ENCODE measurements at regions not wholly inside any gene's neighbourhood (a gene's known extent, or its start where the extent isn't known, plus 50 kb on each side); places are given as distances from the start of the nearest gene placed in this dataset.

DNA sequence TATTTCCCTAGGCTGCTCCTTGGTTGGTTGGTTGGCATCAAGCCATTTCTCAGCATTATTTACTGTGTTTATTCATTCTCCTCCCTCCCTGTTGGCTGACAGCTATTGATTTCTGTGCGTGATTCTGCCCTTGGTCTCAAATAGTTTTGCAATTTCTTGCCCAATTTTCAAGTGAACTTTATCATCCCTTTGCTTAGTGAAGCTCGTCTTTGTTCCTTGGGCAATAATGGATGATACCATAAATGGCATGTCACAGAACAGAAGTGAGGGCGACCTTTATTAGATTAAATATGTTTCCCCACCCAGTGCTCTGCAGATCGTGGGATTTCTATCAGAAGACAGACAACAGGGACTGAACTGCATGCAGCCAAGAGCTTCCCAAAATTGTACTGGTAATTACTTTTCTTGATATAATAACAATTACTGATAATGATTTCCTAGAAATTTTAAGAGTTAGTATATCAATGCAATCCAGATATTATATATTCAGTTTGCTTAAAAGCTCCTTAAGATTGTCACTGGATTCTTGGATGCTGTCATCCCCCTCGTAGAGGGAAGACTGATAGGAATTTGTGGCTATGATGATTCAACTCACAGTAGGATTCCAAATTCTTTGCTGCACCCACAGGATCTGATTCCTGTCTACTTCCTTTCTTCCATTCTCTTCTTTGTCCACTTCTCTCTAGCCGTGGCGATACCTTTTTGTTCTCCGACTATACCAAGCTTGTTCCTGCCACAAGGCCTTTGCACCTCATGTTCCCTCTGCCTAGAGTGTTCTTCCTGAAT, 122.1 kb upstream of the KAZN start:
- peaks cover 0 to 15% (median 5%) of the 10 kb centered on the region in 5 donors for H3K27me3 Mint-ChIP-seq
- H3K4me1 Mint-ChIP-seq = no peaks in the 10 kb centered on the region
- ChIA-PET CTCF (no interaction called here), POLR2A (no interaction called here)
- DNase-seq (no peak), ATAC-seq (no peak)
- Histone ChIP-seq H3K9me3 (ENCODE audit: control insufficient read depth in 2 of 3, low read length in 3 of 3) (no peaks in the 10 kb centered on the region), H3K4me3 (ENCODE audit: low read length) (no peak overlapping the region), H3K36me3 (ENCODE audit: control insufficient read depth in 2 of 3, insufficient read depth in 3 of 3, low read length in 3 of 3) (no peaks in the 10 kb centered on the region), H3K27ac (ENCODE audit: low read depth, low read length) (no peak overlapping the region), H3K27me3 (ENCODE audit: control insufficient read depth in 2 of 2, insufficient read depth in 2 of 2, low read length in 2 of 2) (no peaks in the 10 kb centered on the region), H3K4me1 (ENCODE audit: control insufficient read depth in 2 of 2, insufficient read depth in 2 of 2, low read length in 2 of 2) (no peaks in the 10 kb centered on the region)
- H3K27ac Mint-ChIP-seq = no peak overlapping the region
- H3K4me3 Mint-ChIP-seq = no peak overlapping the region
- no peaks in the 10 kb centered on the region for H3K36me3 Mint-ChIP-seq
- intact Hi-C loops (cut with micrococcal nuclease) = no loop called here
- peaks cover 0 to 8% (median 0%) of the 10 kb centered on the region in 11 donors for H3K9me3 Mint-ChIP-seq

DNA sequence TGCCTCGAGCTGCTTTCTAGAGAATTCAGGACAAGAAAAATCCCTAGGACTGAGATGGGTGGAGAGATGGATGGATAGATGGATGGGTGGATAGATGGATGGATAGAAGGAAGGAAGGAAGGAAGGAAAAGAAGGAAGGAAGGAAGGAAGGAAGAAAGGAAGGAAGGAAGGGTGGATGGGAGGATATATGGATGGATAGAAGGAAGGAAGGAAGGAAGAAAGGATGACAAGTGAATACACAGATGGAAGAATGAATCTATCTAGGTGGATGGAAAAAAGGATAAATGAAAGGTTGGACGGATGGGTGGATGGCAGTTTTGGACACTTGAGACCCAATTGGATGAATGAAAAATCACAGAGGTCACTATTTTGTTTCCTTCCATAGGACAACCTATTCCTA, 120.4 kb upstream of the KAZN start:
- Histone ChIP-seq H3K4me3 (ENCODE audit: low read length) (no peak overlapping the region), H3K27me3 (ENCODE audit: control insufficient read depth in 2 of 2, insufficient read depth in 2 of 2, low read length in 2 of 2) (no peaks in the 10 kb centered on the region), H3K9me3 (ENCODE audit: control insufficient read depth in 2 of 3, low read length in 3 of 3) (no peaks in the 10 kb centered on the region), H3K27ac (ENCODE audit: low read depth, low read length) (no peak overlapping the region), H3K36me3 (ENCODE audit: control insufficient read depth in 2 of 3, insufficient read depth in 3 of 3, low read length in 3 of 3) (no peaks in the 10 kb centered on the region), H3K4me1 (ENCODE audit: control insufficient read depth in 2 of 2, insufficient read depth in 2 of 2, low read length in 2 of 2) (no peaks in the 10 kb centered on the region)
- no peak for DNase-seq
- H3K4me3 Mint-ChIP-seq = no peak overlapping the region
- no peak for ATAC-seq
- CTCF ChIA-PET = no interaction called here
- H3K27ac Mint-ChIP-seq = no peak overlapping the region
- peaks cover 0 to 19% (median 5%) of the 10 kb centered on the region in 5 donors for H3K27me3 Mint-ChIP-seq
- POLR2A ChIA-PET = no interaction called here
- no peaks in the 10 kb centered on the region for H3K36me3 Mint-ChIP-seq
- peaks cover 0 to 8% (median 0%) of the 10 kb centered on the region in 11 donors for H3K9me3 Mint-ChIP-seq
- no peaks in the 10 kb centered on the region for H3K4me1 Mint-ChIP-seq
- intact Hi-C loops (cut with micrococcal nuclease) = no loop called here

- H3K4me3 ChIP-seq (ENCODE audit: low read length) = no peak overlapping the region
- Mint-ChIP-seq H3K9me3 (peaks cover 0 to 3% (median 0%) of the 10 kb centered on the region in 11 donors), H3K27me3 (peaks cover 0 to 16% (median 8%) of the 10 kb centered on the region in 5 donors), H3K4me3 (no peak overlapping the region), H3K27ac (no peak overlapping the region), H3K4me1 (no peaks in the 10 kb centered on the region), H3K36me3 (no peaks in the 10 kb centered on the region)
- no peaks in the 10 kb centered on the region for H3K36me3 ChIP-seq (ENCODE audit: control insufficient read depth in 2 of 3, insufficient read depth in 3 of 3, low read length in 3 of 3)
- no peaks in the 10 kb centered on the region for H3K4me1 ChIP-seq (ENCODE audit: control insufficient read depth in 2 of 2, insufficient read depth in 2 of 2, low read length in 2 of 2)
- no peaks in the 10 kb centered on the region for H3K9me3 ChIP-seq (ENCODE audit: control insufficient read depth in 2 of 3, low read length in 3 of 3)
- ATAC-seq = no peak
- ChIA-PET POLR2A (no interaction called here), CTCF (no interaction called here)
- no peaks in the 10 kb centered on the region for H3K27me3 ChIP-seq (ENCODE audit: control insufficient read depth in 2 of 2, insufficient read depth in 2 of 2, low read length in 2 of 2)
- no peak overlapping the region for H3K27ac ChIP-seq (ENCODE audit: low read depth, low read length)
- intact Hi-C loops (cut with micrococcal nuclease) = no loop called here
- DNase-seq = no peak
Measured at GRCh38 chr1:14479865-14480264, 118.6 kb upstream of the KAZN start.

DNA sequence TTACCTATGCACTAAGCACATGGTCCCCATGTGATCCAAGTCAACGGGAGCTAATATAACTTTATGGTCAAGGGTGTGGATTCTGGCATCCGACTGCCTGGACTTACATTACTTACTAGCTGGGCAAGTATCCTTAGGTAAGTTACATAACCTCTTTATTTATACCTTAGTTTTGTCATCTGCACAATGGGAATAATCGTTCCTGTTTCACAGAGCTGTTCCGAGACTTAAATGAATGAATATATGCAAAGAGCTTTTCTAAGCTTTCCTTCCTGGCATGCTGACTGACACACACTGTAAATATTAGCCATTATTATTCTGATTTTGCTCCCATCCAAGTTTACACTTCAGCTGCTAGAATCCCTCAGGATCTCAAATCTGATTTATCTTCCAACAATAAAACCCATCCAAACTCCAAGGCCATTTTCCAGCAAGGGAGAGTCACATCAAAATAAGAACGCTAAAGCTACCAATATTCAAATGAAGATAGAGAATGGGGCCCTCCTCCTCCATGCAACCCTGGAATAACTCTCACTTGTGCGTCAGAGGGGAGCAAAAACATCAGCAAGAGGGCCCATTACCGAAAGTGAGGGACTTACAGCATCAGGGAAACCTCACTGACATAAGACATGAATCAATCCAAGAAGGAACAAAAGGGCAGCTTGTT, 115.6 kb upstream of the KAZN start:
- H3K4me1 Mint-ChIP-seq = no peaks in the 10 kb centered on the region

DNA sequence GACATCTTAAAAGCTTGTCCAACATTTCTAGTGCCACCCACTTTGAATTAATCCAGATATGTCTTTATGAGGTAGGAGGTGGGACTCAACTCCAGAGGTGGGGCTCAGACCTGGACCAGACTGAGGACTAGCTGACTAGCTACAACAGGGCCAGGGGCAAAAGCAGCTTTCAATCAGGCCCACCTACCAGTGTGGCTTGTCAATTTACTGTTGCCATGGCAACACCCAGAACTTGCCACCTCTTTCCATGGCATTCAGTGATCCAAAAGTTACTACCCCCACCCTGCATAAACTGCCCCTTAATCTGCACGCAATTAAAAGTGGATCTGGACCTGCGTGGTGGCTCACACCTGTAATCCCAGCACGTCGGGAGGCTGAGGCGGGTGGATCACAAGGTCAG, 113.2 kb upstream of the KAZN start:
- Mint-ChIP-seq H3K9me3 (peaks cover 0 to 1% (median 0%) of the 10 kb centered on the region in 11 donors), H3K36me3 (no peaks in the 10 kb centered on the region), H3K27ac (no peak overlapping the region), H3K27me3 (peaks cover 0 to 20% (median 6%) of the 10 kb centered on the region in 5 donors), H3K4me1 (no peaks in the 10 kb centered on the region), H3K4me3 (no peak overlapping the region)
- Histone ChIP-seq H3K36me3 (ENCODE audit: control insufficient read depth in 2 of 3, insufficient read depth in 3 of 3, low read length in 3 of 3) (no peaks in the 10 kb centered on the region), H3K27ac (ENCODE audit: low read depth, low read length) (no peak overlapping the region), H3K4me3 (ENCODE audit: low read length) (no peak overlapping the region), H3K27me3 (ENCODE audit: control insufficient read depth in 2 of 2, insufficient read depth in 2 of 2, low read length in 2 of 2) (no peaks in the 10 kb centered on the region), H3K9me3 (ENCODE audit: control insufficient read depth in 2 of 3, low read length in 3 of 3) (no peaks in the 10 kb centered on the region), H3K4me1 (ENCODE audit: control insufficient read depth in 2 of 2, insufficient read depth in 2 of 2, low read length in 2 of 2) (no peaks in the 10 kb centered on the region)
- POLR2A ChIA-PET = no interaction called here
- CTCF ChIA-PET = no interaction called here
- ATAC-seq (no peak), DNase-seq (no peak)
- intact Hi-C loops (cut with micrococcal nuclease) = no loop called here

More for the DNA sequence above, 115.6 kb upstream of the KAZN start:
- ChIA-PET POLR2A (no interaction called here), CTCF (no interaction called here)
- H3K4me1 ChIP-seq (ENCODE audit: control insufficient read depth in 2 of 2, insufficient read depth in 2 of 2, low read length in 2 of 2) = no peaks in the 10 kb centered on the region
- no peak for DNase-seq
- no peak overlapping the region for H3K27ac Mint-ChIP-seq
- H3K27me3 ChIP-seq (ENCODE audit: control insufficient read depth in 2 of 2, insufficient read depth in 2 of 2, low read length in 2 of 2) = no peaks in the 10 kb centered on the region
- no peak overlapping the region for H3K4me3 Mint-ChIP-seq
- peaks cover 0 to 20% (median 5%) of the 10 kb centered on the region in 5 donors for H3K27me3 Mint-ChIP-seq
- no peak for ATAC-seq
- intact Hi-C loops (cut with micrococcal nuclease) = no loop called here
- H3K4me3 ChIP-seq (ENCODE audit: low read length) = no peak overlapping the region
- no peaks in the 10 kb centered on the region for H3K36me3 Mint-ChIP-seq
- H3K9me3 ChIP-seq (ENCODE audit: control insufficient read depth in 2 of 3, low read length in 3 of 3) = no peaks in the 10 kb centered on the region
- H3K9me3 Mint-ChIP-seq = peaks cover 0 to 1% (median 0%) of the 10 kb centered on the region in 11 donors
- H3K36me3 ChIP-seq (ENCODE audit: control insufficient read depth in 2 of 3, insufficient read depth in 3 of 3, low read length in 3 of 3) = no peaks in the 10 kb centered on the region
- H3K27ac ChIP-seq (ENCODE audit: low read depth, low read length) = no peak overlapping the region

DNA sequence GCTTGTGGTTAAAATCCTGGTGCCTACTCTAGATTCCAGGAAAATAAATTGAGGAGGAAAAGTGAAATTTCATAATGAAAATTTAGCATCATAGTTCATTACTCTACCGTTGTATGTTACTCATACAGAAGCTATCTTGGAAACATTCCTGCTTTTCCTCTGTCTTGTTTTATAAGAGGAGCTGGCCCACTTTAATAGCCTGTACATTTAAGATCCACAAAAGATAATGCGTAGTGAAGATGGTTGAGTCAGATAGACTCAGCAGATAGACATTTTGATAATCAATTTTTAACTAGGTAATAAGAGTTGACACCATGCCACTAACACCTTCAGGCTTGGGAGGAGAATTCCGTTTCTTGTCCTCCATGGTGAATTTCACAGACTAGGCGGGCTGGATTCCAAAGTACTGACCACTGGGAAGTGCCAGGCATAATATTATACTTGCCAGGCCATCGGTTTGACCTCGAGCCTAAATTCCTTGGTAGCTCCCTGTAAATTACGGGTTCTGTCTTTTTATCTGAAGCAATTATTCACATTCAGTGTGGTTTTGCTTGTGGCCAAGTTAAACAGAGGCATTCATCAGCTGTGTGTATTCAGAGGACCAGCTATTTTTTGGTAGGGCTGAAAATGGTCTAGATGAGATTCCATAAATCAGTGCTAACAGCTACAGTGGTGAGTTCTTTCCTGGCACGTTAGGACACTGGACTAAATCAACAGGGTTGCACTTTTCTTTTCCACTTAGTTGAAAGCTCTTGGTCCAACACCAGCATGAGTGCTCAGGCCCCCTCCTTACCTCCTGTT, 111.9 kb upstream of the KAZN start:
- Mint-ChIP-seq H3K9me3 (peaks cover 0 to 1% (median 0%) of the 10 kb centered on the region in 11 donors), H3K27ac (no peak overlapping the region), H3K27me3 (peaks cover 0 to 13% (median 6%) of the 10 kb centered on the region in 5 donors), H3K4me3 (no peak overlapping the region), H3K4me1 (no peaks in the 10 kb centered on the region), H3K36me3 (no peaks in the 10 kb centered on the region)
- no peaks in the 10 kb centered on the region for H3K27me3 ChIP-seq (ENCODE audit: control insufficient read depth in 2 of 2, insufficient read depth in 2 of 2, low read length in 2 of 2)
- H3K27ac ChIP-seq (ENCODE audit: low read depth, low read length) = no peak overlapping the region
- ChIA-PET POLR2A (no interaction called here), CTCF (no interaction called here)
- no peak for DNase-seq
- H3K4me1 ChIP-seq (ENCODE audit: control insufficient read depth in 2 of 2, insufficient read depth in 2 of 2, low read length in 2 of 2) = no peaks in the 10 kb centered on the region
- ATAC-seq = no peak
- no peaks in the 10 kb centered on the region for H3K36me3 ChIP-seq (ENCODE audit: control insufficient read depth in 2 of 3, insufficient read depth in 3 of 3, low read length in 3 of 3)
- H3K4me3 ChIP-seq (ENCODE audit: low read length) = no peak overlapping the region
- intact Hi-C loops (cut with micrococcal nuclease) = no loop called here
- no peaks in the 10 kb centered on the region for H3K9me3 ChIP-seq (ENCODE audit: control insufficient read depth in 2 of 3, low read length in 3 of 3)

Data from naive thymus-derived CD4-positive, alpha-beta T cell (primary cell).